ENCODE measurements at regions not wholly inside any gene's neighbourhood (a gene's known extent, or its start where the extent isn't known, plus 50 kb on each side); places are given as distances from the start of the nearest gene placed in this dataset.

GRCh38 chr3:99541181-99541580 is 97.2 kb upstream of the COL8A1 start:
- DNase-seq = no peak

DNA sequence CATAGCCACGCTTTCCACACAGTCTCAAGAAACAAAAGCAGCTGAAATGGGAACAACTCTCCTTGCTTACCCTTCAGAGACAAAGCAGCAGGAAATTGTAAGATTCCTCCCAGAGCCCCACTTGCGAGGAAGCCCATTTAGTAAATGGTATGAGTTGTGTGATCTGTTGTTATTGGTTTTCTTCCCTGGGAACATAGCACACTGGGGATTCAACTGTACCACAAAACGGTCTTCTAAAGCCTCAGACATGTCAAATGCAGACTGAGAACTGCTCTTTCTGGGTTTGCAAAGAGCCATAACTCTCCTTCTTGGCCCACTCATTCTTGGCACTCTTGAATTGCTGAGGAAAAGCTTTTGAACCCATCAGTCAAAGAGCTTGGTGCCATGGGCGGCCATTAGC is 101.0 kb upstream of the COL8A1 start:
- no peak for DNase-seq

- no peak for DNase-seq
These were observed 101.7 kb upstream of the COL8A1 start for GRCh38 chr3:99536555-99537314.

GRCh38 chr3:99534951-99535704 is 103.3 kb upstream of the COL8A1 start:
- DNase-seq = no peak

DNA sequence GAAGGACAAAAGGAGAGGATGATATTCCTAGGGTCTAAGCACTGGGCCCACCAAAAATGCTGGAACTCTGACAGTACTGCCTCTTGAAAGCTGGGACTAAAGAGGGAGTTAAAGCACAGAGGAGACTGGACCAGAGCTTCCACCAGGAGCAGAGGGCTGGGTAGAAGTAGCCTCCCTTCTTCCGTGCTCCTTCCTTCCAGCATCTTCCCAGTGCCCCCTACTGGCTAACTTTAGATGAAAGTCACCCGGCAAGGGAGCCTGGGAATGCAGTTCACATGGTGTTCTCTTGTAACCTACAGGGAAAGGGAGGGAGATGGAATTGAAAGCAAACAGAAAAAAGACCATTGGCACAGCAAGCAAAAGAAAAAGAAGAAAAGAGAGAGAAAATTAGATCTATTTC is 106.1 kb upstream of the COL8A1 start:
- no peak for DNase-seq

DNA sequence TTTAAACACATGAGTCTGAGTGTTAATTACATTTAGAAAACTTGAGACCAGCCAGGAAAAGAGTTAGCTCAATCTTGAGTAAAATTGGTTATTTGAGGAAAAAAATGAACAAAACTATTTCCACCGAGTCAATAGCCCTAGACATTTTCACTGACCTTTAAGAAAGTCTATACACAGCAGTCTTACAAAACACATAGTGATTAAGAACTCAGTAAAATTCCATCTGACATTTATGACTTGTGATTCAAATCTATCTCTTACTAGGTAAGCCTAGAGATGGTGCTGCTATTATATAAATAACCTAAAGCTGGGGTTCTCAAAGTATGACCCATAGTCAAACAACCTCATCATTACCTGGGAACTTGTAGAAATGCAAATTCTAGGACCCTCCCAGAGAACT is 109.1 kb upstream of the COL8A1 start:
- DNase-seq = no peak

DNA sequence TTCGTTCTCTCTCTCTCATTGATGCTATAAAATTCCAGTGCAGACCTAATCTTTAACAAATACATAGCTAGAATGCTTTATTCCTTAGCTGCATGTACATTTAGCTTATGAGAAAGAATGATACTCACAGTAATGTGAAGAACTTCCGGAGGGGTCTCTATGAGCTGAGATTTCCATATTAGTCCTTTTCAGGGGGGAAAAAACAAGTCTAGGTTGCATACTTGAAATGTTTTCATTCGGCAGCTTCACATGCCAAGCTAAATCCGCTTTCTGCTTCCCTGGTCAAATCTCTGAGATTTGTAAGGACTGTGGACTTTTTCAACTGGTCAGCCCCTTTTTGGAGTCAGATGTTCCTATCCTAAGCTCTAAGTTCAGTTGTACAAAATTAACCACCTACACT is 111.5 kb upstream of the COL8A1 start:
- no peak for DNase-seq

DNA sequence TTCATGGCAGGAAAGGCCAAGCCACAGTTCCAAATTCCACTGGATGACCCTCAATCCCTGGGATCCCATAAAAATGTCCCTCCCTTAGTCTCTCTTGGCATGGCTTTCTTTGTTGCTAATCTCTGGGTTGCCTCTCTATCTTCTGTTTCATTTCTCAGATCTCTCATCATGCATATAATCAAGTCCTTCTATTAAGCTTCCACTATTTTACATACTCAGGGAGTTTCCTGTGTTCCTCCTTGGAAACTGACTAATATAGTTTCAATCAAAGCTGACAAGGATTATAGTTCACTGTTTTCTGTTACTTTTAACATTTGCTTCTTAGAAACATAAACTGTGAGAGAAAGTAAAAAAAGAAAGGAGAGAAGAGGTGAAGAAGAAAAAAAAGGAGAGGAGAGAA is 113.8 kb upstream of the COL8A1 start:
- DNase-seq = no peak

DNA sequence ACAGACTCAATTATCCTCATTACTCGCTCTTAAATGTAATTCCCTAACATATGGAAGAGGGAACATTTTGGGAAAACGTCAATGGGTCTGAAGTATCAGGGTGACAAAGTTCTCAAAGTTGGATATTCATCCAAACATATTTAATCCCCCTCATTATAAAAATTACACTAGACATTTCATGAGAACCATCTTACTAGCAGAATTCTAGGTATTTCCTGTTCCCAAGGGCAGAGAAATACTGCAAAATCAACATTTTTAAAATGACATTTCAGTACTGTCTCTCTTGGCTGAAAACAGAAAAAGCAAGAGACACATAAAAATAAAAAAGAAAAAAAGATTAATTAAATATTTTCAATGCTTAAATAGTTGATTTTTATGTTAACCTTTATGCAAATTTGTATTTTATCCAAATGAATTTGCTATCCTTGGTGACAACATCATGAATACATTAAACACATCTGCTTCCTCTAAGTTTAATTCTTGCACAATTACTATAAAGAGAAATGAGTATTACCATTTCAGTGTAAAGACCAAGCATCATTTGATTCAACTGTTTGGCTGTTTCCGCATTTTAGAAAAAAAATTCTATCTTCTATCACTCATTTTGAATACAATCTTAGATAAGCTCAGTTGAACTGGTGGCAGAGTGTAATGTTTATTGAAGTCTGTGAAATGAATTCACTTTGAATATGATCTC is 114.8 kb upstream of the COL8A1 start:
- DNase-seq = no peak

DNA sequence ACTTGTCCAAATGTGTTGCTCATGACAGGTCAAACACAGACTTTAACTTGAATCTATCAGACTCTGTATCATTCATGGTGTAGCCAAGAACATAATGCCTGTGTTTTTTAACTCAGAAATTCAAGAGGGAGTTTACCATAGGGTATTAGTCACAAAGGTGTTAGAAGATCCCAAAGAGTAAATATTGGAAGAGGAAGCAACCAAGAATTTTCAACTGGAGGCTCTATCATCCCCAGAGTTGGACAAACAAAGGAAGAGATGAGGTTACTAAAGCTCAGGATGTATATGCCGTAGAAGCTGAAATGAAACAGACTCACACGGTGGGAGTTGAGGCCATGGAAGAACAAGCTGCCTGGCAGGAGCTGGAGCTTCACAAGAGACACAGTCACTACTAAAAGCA is 116.2 kb upstream of the COL8A1 start:
- no peak for DNase-seq

GRCh38 chr3:99521551-99521950 is 116.8 kb upstream of the COL8A1 start:
- DNase-seq = no peak

DNA sequence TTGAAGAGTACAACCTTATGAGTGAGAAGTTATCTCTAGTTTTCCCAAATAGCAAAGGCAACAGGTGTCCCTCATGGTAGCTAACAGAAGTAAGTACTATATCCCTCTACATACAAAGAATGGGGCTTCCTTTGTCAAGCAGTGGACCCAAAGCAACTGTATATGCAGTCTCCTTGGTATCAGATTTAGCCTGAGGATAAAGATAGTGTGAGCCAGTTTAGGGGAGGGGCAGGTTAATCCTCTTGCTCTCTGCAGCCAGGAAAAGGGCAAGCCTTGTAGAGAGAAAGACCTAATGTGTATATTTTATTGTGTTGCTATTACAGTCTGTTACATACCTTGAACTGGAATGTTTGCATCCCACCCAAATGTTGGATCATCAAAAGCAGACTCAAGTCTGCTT is 117.9 kb upstream of the COL8A1 start:
- no peak for DNase-seq

DNA sequence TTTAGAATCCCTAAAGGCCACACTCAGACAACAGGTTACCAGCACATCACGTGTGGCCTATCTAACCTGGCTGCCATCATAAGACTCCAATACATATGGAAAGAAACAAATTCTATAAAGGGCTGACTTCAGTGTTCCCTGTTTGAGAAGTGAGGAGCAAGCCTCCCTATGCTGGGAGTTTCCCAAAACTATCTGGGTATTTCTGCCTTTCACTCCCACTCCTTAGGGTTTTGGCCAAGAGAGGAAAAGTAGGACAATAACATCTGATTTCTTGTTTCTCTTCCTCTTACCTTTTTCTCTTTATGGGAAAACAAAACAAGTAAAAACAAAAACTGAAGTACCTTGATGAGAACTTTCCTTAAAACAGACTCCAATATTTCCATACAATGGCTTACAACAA is 121.5 kb upstream of the COL8A1 start:
- no peak for DNase-seq

GRCh38 chr3:99515891-99516290 is 122.5 kb upstream of the COL8A1 start:
- no peak for DNase-seq

- DNase-seq = no peak
These were observed 129.2 kb upstream of the COL8A1 start for GRCh38 chr3:99509224-99509623.

DNA sequence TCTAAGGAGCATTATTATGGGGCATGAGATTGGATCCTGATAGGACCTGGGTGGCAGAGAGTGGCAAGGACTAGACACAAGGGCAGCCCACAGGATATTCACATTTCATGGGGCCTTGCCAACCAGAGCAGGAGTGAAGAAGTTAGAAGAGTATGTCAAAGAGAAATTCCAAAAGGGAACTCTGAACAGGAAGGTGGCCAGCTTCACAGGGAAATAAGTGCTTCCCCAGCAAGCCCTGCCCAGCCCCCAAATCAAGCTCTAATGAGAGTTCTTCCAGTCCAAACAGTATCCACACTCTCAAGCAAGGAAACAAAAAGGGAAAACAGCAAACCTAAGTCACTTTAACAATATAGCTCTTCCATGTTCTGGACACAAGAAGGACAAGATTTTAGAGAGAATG is 130.2 kb upstream of the COL8A1 start:
- DNase-seq = no peak

GRCh38 chr3:99505646-99506269 is 132.6 kb upstream of the COL8A1 start:
- DNase-seq = no peak

GRCh38 chr3:99505200-99505599 is 133.2 kb upstream of the COL8A1 start:
- no peak for DNase-seq

- no peak for DNase-seq
These were observed 134.1 kb upstream of the COL8A1 start for GRCh38 chr3:99504258-99504657.

DNA sequence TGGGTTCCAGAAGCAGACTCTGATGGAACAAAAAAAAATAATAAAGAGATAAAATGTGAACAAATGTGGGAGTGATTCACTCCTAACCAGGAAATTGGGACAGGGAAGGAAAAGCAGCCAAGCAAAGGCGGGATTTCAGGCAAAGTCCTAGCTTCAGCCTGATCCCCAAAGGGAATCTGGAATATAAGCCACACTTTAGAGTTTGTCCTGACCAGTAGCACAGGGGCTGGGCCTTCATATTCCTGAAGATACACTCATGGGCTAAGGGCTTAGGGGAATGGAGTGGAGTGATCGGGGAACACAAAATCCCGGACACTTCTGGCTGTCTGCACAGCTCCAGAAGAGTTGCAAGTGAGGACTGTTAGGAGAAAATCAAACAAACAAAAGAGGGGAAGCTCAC is 135.0 kb upstream of the COL8A1 start:
- no peak for DNase-seq

GRCh38 chr3:99502871-99503270 is 135.5 kb upstream of the COL8A1 start:
- no peak for DNase-seq

DNA sequence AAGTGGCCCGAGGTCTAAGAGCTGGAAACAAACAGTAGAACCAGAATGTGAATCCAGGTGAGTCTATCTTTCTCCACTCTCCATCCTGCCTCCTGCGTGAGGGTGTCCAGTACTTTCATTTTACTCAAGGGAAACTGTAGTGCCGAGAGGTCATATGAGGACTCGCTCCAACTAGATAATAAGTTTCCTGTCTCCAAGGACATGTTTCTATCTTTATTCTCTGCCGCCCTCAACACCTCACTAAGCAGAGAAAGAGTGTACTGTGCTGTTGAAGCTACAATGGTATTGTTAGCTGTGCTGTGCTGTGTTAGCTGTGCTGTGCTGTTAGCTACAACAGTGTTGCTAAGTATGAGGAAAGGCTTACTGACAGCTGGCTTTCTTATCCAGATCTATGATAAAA is 137.9 kb upstream of the COL8A1 start:
- DNase-seq = no peak

All from NCI-H1092 (cell line).